Right forelimb (tissue), 1 donor: ENCODE measurements at regions not wholly inside any gene's neighbourhood (a gene's known extent, or its start where the extent isn't known, plus 50 kb on each side); places are given as distances from the start of the nearest gene placed in this dataset.
A peak's percentile ranks its signal among the peaks of the same experiment; 100 is the strongest.

ENCODE experiments used
- DNase-seq: peaks from one replicate; pipeline ENCODE4 v3.0.0-alpha.2; 2018

DNA sequence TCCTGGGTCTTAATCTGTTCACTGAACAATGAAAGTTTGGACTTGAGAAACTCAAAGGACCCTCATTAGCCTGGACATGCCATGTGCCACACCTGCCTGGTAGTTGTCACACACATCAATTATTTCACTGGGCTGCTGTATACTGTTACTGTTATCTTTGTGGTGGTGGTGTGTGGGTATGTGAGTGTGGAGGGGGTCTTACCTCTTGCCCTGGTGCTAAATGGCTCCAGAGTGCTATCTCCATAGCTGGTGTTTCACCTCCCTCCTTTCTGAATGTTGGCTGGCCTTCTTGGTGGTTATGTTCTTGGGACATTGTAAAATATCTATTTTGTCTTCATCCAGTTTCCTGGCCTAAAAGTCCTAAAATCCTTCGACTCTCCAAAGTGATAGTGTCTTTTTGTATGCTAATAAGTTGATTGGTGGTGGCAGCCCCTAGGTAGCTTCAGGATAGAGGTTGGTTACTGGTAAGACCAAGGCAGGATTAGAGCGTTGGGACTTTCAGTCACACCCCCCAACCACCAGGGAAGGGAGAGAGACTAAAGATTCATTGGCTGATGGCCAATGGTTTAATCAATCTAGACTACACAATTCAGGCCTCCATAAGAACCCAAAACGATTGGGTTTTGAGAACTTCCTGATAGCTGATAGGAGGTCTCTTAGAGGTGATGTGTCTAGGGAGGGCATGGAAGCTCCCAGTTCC is 328.1 kb downstream of the MYCN start:
- no peak for DNase-seq

DNA sequence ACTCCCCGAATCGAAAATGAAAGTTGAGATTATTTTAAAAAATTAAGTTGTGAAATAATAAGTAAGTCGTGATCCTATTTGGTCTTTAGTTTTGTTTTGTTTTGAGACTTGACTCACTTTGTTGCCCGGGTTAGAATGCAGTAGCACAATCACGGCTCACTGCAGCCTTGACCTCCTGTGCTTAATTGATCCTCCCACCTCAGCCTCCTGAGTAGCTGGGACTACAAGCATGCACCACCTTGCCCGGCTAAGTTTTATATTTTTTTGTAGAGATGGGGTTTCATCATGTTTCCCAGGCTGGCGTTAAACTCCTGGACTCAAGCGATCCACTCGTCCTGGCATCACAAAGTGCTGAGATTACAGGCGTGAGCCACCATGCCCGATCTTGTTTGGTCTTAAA is 326.2 kb downstream of the MYCN start:
- DNase-seq: no peak

DNA sequence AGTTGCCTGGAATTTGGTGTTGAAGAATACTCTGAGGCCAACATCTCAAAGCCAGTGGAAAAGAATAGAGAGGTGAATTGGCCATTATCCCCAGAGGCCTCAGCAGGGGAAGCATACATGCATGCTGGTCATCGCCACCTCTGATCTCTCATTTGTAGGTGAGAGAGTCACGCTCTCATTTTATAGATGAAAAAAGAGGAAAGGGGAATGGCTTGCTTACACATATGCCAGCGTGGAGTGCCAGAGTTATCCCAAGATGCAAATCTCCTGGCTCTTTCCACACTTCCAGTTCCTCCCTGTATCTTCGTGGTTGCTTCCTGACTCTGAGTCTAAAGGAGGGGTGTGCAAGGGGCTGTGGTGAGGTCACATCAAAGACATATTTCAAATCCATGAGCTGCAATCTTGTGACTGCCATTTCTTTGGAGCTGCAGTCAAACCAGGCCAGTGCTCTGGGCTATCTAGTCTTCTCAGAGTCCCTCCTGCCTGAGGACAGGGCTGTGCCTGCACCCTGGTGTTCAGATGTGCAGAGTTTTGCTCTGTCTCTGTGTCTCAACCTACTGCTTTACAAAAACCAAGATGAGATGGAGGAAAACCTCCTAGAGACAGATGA is 324.7 kb downstream of the MYCN start:
- DNase-seq: no peak

DNA sequence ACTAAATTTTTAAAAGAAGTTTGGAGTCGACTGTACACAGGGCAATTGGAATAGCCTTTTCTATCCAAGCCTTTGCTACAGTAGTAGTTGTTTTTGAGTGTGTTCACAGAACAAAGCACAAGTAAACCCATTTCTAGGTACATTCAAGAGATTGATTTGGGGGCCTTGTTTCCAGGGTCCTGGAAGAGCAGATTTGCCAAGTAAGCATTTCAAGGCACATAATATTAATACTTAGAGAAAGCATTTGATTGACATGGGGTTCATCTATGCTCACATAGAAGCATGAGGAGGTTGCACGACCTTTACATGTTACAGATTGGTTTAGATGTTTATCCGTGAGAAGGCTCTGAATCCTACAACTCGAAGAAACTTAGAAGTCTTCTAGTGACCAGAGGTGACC is 324.1 kb downstream of the MYCN start:
- DNase-seq: no peak

DNA sequence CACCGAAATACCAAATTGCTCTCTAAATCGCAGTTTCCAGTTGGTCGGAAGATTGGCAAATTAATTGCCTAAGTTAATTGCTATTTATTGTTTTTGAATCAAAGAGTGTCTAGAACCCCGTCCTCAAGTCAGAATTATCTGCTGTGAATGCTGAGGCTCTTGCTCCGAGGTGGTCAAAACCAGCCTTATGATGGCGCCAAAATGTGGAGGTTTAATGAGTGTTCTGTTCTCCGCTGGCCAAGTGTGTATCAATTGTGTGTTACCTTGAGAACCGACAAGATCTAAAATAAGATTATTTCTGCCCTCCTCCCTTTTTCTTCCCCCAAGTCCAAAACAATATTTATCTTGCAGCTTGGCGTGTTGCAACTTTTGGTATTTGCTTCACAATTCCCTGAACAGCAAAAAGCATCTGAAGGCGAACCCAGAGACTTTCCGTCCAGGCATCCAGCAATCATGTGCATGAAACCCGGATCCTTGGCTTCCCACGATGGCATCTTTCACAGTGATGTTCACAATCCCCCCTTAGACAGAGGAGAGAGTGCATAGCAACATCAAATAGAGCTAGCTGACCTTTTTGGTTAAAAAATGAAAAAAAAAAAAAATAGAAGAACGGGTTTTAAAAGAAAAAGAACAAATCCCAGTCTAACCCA is 323.0 kb downstream of the MYCN start:
- no peak for DNase-seq

DNA sequence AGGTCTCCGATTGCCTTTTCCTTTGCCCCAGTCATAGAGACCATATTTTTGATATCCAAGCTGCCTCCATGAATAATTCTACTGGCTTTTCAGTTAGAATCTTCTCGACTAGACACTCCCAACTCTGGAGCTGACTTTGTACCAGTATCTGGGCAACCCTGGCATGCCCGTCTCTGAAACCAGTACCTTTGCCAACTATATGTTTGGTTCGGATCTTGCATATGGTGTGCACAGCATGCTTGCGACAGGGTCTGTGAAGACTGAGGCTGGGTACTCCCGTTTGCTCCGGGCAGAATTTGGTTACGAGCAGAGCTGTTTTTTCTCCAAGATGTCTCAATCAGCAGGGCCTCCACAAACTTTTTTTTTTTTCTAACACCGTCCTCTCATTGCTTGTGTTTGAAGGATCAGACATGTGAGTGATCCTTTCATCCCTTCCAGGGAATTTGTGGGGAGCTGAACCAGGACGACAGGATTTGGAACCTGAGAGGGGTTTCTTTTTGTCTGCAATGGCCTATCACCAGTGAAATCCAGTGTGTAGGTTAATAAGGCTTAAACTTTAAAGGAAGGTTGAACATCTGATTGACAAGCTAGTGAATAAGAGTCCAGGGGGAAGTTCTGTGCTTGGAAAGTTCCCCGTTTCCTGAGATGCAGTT is 322.3 kb downstream of the MYCN start:
- DNase-seq: no peak

DNA sequence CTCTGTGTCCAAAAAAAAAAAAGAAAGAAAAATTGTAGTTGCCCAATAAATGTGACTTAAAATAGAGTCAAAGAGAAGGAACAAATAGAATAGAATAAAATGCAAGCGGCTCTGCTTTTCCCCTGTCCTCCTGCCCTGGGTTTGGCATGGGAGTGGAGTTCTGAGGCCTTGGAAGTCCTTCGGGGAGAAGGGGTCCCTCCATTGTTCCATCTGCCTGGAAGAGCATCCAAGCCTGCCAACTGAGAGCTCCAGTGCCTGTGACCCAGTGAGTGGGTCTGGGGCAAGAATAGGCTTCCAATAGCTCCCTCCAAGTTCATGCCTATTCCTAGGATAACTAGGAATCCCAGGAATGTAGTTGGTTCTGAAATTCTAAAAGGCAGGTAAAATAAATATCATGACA is 321.4 kb downstream of the MYCN start:
- DNase-seq: no peak

DNA sequence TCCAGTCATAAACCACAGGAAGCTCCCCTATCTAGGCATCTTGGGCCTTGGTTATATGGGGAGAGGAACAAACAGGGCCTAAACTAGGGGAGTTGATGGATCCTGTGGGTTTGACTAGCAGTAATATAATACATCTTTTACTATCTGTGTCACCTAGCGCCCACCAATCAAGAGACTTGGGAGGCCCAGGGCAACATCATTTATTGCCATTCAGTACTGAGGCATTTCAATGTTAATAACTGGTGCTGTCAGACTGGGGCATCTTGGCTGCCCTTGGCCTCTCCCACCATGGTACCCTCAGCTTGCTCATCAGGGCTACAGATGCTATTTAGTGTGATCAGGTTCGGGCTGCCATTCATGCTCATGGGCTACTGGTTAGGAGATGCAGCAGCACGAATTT is 320.7 kb downstream of the MYCN start:
- no peak for DNase-seq

DNA sequence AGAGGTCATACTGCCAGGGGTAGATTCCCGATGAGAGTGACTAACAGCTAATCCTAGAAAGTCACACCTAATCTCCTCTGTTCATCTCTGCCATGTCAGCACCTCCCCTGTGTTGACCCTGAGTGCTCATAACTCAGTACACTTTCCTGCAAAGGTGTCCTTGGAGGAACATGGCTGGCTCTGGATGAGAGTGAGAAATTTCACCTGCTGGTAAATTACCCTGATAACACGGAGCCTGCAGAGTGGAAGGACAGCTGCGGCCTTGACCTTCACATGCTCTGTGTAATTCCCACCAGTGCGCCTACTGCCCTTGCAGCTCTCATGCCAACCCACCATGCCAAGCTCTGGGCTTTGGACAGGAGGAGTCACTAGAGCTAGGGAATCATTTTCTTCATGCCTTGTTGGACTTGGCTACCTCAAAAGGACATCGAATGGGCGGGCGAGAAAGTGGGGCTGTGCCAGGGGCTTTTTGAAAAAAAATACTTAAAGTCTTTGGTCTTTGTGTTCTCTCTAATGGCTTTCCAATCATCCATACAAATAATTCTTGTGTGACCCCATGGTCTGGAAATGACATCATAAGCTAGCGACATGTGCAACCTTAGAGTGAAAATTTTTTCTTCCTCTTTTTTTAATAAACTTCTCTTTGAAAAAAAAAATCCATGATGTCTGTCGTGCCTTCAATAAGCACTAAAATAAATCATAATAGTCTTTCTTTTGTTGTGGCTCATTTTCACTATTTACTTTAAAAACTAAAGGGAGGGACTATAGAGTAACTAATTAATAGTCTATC is 319.9 kb downstream of the MYCN start:
- no peak for DNase-seq

DNA sequence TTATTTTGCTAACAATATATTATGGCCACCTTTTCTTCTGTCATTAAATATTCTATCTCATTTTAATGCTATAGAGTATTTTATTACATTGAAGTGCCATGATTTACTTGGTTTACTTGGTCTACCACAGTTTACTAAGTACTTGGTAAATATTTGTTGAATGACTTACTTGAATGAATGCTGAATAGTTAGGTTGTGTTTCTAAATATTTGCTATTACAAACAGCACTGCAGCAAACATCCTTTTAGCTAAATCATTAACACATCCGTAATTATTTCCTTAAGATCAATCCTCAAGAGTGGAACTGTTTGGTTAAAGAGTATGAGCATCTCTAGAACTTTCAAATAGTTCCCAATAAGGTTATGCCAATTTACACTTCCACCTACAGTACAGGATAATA is 318.7 kb downstream of the MYCN start:
- no peak for DNase-seq

DNA sequence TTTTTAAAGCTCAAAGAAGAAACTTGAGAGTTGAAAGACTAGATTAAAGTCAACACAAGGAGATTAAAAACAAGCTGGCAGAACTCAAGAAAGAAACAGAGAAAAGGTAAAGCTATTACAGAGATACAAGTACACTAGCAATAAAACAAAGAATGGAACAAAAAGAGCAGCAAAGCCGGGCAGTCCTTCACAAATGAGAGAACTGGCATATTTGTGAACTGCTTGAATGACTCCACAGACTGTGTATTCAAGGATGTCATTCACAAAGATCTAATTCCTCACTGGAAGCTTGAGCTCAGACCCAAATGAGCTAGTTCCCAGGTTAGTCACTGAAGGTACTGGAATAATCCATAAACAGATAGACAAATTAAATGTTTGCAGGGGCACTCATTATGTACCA is 318.0 kb downstream of the MYCN start:
- DNase-seq: no peak

DNA sequence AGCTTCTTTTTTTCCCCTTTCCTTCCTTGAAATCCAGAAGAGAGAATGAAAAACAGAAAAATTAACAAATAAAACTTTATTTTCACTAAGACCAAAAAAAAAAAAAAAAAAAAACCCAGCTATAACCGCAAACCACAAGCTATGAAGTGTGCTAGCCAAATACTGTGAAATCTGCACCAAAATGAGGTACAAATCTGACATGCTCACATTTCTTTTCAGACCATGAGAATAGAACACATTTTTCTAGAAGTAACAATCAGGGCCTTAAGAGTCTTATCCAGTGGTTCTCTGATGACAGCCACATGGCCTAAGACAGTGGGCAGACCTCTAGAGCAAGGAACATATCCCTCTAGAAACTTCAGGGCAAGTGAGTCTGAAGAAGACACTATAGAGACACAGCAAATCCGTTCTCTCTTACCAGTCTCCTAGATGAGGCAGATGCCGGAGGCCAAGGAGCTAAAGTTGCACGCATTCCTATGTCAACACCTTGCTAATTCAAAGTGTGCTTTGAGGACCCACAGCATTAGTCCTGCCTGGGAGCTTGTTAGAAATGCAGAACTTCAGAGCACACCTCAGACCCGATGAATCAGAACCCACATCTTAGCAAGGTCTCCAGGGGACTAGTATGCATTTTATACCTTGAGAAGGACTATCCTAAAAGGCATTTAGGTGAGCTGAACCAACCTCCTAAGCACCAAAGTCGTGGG is 317.1 kb downstream of the MYCN start:
- no peak for DNase-seq

DNA sequence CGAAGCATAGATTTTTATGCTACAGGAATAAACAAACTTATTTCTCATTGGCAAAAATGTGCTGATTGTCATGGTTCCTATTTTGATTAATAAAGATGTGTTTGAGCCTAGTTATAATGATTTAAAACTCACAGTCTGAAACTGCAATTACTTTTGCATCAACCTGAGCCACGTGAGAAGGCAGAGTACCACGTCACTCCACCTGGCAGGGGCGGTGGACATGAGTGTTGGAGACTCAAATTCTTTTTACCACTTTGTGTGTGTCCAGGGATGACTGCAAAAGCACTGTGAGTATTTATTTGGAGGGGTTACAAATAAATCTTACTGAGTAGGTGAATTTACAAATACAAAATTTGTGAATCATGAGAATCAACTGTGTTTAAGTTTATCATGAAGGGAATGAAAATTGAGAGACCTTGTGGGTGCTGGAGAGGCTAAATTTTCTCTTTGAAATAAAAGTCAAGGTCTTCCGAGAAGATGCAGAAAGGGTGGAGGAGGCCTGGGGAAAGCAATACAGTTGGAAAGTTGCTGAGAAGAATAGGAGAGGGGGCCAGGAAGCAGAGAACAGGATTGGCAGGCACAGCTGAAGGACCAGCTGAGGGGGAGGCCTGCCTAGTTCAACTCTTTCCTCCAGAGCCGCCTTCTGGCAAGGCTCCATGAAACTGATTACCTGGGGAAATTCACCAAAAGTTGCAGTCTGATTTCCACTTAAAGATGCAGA is 316.4 kb downstream of the MYCN start:
- peak; percentile 57 for DNase-seq

DNA sequence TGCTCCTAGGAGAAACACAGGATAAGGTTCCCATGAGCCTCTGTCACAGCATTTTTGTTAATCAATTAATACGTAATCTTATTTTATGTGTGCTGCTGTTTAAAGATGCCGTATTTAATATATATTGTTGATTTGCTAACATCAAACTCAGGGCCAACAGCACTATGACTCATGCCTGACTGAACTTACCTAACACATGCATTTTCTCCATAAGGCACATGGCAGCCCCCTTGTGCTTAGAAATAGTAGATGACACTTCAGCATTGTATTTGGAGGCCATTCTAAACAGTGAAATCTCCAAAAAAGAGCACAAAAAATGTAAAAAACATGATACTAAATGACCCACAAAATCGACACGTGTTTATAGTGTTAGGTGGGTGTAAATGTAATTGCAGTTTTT is 314.8 kb downstream of the MYCN start:
- DNase-seq: no peak

DNA sequence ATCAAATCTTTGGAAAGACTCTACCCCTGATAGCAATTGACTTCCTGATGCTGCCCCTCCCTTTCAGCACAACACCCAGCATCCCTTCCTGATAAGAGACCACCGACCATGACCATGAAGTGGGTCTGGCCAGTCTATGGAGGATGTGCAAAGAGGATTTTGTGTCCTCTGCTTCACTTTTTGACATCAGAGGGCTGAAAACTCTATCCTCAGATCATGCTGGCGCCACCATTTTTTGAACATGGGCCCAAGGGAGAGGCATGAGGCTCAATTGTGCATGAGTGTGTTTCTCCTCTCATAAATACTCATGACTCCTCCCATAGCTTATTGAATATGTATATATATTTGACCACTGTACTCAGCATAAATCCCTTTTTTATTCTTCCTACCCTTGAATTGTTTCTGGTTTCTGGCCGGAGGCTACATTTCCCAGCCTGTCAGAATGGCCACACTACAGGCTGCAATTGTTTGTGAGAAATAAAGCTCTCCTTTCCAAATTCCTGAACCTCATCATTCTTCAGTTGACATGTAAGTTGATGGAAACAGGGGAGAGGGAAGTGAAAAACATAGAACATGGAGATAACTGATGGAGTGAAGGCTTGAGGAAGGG is 314.1 kb downstream of the MYCN start:
- DNase-seq: no peak

DNA sequence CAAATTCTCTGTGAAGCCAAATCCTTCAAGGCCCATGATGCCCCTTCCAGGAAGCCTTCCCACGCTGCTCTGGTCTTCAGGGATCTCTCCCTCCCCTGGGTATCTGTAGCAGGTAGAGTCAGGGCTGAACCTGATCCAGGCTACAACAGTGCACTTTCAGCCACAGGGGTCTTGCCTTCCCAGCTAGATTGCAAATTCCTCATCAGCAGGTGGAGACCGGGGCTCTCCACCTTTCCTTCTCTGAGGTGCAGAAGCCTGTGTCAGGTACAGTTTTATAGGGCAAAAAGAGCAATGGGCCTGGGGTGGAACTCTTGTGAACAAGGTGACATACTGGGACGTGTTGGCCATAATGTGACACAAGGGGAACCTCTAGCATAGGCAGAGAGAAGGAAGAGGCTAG is 312.9 kb downstream of the MYCN start:
- no peak for DNase-seq

DNA sequence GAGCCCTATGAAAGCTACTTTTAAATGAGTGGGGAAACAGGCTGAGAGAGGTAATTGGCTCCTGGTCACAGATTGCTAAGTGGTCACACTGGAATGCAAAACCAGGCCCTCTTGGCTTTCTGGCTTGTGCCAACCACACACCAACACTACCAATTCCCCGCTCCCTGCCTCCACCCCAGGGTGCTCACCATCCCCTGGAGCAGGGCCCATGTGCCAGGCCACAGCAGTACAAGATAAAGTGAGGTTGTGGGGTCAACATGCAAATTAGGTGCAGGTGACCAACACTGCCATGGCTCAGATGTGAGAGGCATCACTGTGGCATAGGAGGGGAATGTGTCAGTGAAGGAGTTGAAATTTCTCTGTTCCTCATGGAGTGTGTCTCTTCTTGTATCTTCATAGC is 312.5 kb downstream of the MYCN start:
- no peak for DNase-seq

DNA sequence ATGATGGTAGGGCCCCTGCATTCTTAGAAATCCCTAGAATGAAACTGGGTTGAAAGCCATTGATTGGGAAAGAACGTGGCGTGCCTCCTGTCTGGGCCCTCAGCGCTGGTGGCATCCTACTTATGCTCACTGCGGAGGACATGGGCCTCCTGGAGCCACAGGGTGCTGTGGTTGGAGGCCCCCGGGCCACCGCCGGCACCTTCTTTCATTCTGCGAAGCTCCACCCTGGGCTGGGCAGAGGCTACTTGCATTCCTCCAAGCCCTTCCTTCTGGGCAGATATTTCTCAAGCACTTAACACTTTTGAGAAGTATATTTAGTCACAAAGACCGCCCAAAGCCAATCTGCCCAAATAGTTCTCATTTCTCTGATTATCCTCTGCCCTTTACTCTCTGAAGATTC is 311.9 kb downstream of the MYCN start:
- no peak for DNase-seq

DNA sequence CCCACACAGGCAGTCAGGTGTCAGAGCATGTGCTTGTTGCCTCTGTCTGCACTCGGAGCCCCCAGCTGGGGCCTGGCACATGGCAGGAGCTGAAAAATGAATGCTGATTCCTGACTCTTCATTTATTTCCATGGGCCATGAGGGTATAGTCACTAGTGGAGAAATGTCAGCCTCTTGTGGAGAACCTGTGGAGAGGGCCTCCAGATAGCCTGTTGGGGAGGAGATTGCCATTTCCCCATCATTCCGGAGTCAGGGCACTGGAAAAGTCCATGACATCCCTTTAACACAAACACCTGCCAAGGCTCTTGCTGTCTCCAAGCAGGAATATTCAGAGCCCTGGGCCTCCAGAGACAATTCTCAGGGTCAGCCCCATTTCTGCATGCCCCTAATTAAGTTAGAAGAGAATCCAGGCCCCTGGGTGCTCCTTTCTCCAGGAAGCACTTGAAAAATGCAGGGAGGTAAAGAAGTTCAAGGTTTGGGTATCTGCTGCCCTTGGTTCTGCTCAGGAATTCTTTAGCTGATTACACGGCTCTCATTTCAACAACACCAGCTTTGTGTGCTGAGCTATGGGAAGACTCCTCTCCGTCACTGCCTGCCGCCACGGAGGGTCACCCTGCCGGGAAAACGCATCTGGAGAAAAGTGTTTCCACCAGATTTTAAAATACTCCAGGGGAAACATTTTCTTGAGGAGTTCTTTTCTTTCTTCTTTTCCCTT is 311.3 kb downstream of the MYCN start:
- DNase-seq: no peak

DNA sequence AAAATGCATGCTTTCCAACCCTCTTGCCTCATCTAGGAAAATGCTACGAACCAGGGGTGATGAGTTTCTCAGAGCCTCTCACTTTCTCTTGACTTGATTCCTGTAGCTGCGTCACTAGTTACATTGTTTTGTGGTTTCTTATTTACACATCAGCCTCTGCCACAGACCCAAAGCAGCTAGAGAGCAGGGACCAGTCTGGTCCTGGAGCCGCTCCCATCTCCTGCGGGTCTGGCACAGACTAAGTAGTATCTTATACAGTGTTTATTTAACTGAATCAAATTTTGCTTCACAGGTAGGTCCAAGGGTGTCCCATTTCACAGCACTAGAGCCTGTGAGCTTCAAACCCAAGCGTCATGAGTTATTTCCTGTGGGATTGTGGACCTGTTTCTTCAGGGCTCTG is 310.5 kb downstream of the MYCN start:
- DNase-seq: no peak

DNA sequence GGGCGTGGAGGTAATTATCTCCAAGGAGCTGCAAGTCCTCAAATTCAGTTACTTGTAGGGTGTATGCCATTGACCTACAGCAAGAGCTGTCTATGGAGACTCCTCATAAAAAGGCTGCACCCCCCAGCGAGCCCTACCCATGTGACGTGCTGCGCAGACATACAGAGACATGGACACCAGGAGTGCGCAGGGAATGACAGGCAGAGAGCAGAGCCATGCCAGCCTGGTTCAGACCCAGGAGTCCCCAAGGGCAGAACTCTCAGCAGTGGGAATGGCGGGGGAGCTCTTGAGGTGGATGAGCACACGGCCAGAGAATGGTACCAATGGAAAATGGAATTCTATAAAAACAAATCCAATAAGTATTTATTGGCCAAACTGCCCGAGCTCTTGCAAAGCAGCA is 310.1 kb downstream of the MYCN start:
- DNase-seq: no peak
